ENCODE measurements at regions not wholly inside any gene's neighbourhood (a gene's known extent, or its start where the extent isn't known, plus 50 kb on each side); places are given as distances from the start of the nearest gene placed in this dataset.

DNA sequence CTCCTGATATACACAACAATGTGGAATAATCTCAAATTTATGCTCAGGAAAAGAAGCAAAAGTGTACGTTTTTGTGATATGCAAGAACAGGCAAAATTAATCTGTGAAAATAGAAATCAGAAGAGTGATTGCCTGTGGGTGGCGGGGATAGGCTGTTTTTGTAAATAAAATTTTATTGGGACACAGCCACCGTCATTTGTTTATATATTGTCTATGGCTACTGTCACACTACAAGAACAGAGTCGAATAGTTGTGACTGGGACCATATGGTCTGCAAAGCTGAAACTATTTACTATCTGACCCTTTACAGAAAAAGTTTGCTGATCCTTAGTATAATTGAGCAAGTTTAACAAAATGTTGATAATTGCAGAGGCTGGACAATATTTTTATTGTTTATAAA is 269.5 kb upstream of the HTR2A start:
- TF ChIP-seq, protein P1, sequence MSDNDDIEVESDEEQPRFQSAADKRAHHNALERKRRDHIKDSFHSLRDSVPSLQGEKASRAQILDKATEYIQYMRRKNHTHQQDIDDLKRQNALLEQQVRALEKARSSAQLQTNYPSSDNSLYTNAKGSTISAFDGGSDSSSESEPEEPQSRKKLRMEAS (IDR thresholded peaks at IDR 0.05; ENCODE audit: low read depth, low read length) = no peak
- TF ChIP-seq, protein P2, sequence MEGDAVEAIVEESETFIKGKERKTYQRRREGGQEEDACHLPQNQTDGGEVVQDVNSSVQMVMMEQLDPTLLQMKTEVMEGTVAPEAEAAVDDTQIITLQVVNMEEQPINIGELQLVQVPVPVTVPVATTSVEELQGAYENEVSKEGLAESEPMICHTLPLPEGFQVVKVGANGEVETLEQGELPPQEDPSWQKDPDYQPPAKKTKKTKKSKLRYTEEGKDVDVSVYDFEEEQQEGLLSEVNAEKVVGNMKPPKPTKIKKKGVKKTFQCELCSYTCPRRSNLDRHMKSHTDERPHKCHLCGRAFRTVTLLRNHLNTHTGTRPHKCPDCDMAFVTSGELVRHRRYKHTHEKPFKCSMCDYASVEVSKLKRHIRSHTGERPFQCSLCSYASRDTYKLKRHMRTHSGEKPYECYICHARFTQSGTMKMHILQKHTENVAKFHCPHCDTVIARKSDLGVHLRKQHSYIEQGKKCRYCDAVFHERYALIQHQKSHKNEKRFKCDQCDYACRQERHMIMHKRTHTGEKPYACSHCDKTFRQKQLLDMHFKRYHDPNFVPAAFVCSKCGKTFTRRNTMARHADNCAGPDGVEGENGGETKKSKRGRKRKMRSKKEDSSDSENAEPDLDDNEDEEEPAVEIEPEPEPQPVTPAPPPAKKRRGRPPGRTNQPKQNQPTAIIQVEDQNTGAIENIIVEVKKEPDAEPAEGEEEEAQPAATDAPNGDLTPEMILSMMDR (IDR thresholded peaks at IDR 0.05; ENCODE audit: low read depth, low read length) = no peak
- no peak for TF ChIP-seq POLR2A (IDR thresholded peaks at IDR 0.05; ENCODE audit: extremely low read depth, insufficient read length)

Measured in NB4 (cell line).